K562 (cell line): ENCODE measurements at regions not wholly inside any gene's neighbourhood (a gene's known extent, or its start where the extent isn't known, plus 50 kb on each side); places are given as distances from the start of the nearest gene placed in this dataset.

Experiments
- ATAC-seq: fragments of 200-7000 bp; cut with Tn5 transposase; 3 replicates; pipeline ENCODE4 v1.9.1; 2020; ENCODE audit warnings: moderate library complexity
- BruUV-seq: library from RNA; stranded (reverse); fragments of 400-500 nt; replicated peaks from 2 replicates; lab custom pipeline; 2021; lab: Mats Ljungman, UMichigan
- CTCF ChIA-PET: fragments of 300-600 bp; formaldehyde crosslinking; extraction: SDS; loops from one replicate; lab custom pipeline; 2021; ENCODE audit warnings: low intra/inter-chr PET ratio; lab: Yijun Ruan, JAX
- POLR2A ChIA-PET: fragments of 300-600, 350-650 bp; sonication (Branson Sonifier 250); formaldehyde crosslinking; extraction: SDS; loops from one replicate; lab custom pipeline; 2021; ENCODE audit warnings: antibody characterized with exemption, inconsistent platforms; lab: Yijun Ruan, JAX
- DNase-seq, 4 experiments: peaks; one replicate each; pipeline versions ENCODE4 v3.0.0 to v3.0.0-alpha.2; 2011 to 2018; ENCODE audit warnings: low spot score in 3 of 4, mixed read lengths in 3 of 4; ENCODE audit errors: extremely low read depth in 1 of 4
- FAIRE-seq: peaks from 2 replicates; lab custom pipeline; 2011; peaks lifted over from hg19 to GRCh38; lab: Jason Lieb, UNC
- H2AFZ ChIP-seq: 2 replicates; pipeline ENCODE4 v1.6.0; 2011; ENCODE audit warnings: low read depth, low read length, control low read depth, inconsistent platforms
- H3K27ac ChIP-seq: fragments of 200-600 bp; 3 replicates; pipeline ENCODE4 v1.8.0; 2011; ENCODE audit warnings: low read depth, mild to moderate bottlenecking, control low read depth, inconsistent platforms, low read length, moderate library complexity, mixed read lengths; ENCODE audit errors: extremely low read depth
- H3K27me3 ChIP-seq, 2 experiments: fragments of 300-600 bp in 1 of 2; 2 replicates in 1 of 2; 3 replicates in 1 of 2; pipeline versions ENCODE4 v1.6.0 to v1.8.0; 2011; ENCODE audit warnings: inconsistent platforms in 2 of 2, low read length in 2 of 2, mild to moderate bottlenecking in 1 of 2, mixed read lengths in 1 of 2, moderate library complexity in 1 of 2; ENCODE audit not compliant: control insufficient read depth in 2 of 2, insufficient read depth in 2 of 2
- H3K36me3 ChIP-seq: fragments of 300-600 bp; 3 replicates; pipeline ENCODE4 v1.8.0; 2011; ENCODE audit warnings: mild to moderate bottlenecking, low read length, inconsistent platforms; ENCODE audit not compliant: control insufficient read depth, insufficient read depth
- H3K4me1 ChIP-seq, 2 experiments: fragments of 200-600 bp in 1 of 2; replicated peaks in 1 of 2; 2 replicates in 1 of 2; 3 replicates in 1 of 2; pipeline versions ENCODE4 v1.5.1 to v1.8.0; 2011; ENCODE audit warnings: inconsistent platforms in 2 of 2, low read length in 2 of 2, mild to moderate bottlenecking in 1 of 2, mixed read lengths in 1 of 2, moderate library complexity in 1 of 2; ENCODE audit not compliant: control insufficient read depth in 2 of 2, insufficient read depth in 2 of 2
- H3K4me2 ChIP-seq: 2 replicates; pipeline ENCODE4 v1.6.1; 2011; ENCODE audit warnings: low read length, control low read depth, inconsistent platforms, mixed read lengths; ENCODE audit not compliant: insufficient read depth
- H3K4me3 ChIP-seq: fragments of 200-600 bp; sonication (generic), shearing (Covaris generic); 2 replicates; pipeline ENCODE4 v1.5.1; 2016; ENCODE audit warnings: control low read depth, inconsistent platforms
- H3K79me2 ChIP-seq: fragments of 200-600 bp; 3 replicates; pipeline ENCODE4 v1.8.0; 2011; ENCODE audit warnings: low read length, inconsistent platforms; ENCODE audit not compliant: control insufficient read depth, insufficient read depth
- H3K9ac ChIP-seq, 2 experiments: 2 replicates each; pipeline versions ENCODE4 v1.6.0 to v1.6.1; 2011; ENCODE audit warnings: low read depth in 2 of 2, low read length in 2 of 2, control low read depth in 1 of 2, inconsistent platforms in 1 of 2, mild to moderate bottlenecking in 1 of 2, mixed read lengths in 1 of 2; ENCODE audit not compliant: insufficient read depth in 1 of 2
- H3K9me1 ChIP-seq: one replicate; pipeline ENCODE4 v1.6.0; 2011; ENCODE audit warnings: inconsistent platforms, mild to moderate bottlenecking, low read length, moderate library complexity; ENCODE audit not compliant: control insufficient read depth, insufficient read depth
- H3K9me3 ChIP-seq: replicated peaks from 2 replicates; pipeline ENCODE4 v1.5.1; 2011; ENCODE audit warnings: low read depth, low read length, inconsistent platforms; ENCODE audit not compliant: control insufficient read depth, insufficient read depth
- H4K20me1 ChIP-seq: replicated peaks from 2 replicates; pipeline ENCODE4 v1.6.1; 2011; ENCODE audit warnings: low read length, inconsistent platforms, mixed read lengths; ENCODE audit not compliant: control insufficient read depth, insufficient read depth
- ARNT ChIP-seq, 2 experiments: fragments of 450-650 bp; IDR thresholded peaks; 2 replicates each; pipeline ENCODE4 v1.6.1; 2016; ENCODE audit warnings: mild to moderate bottlenecking in 1 of 2
- GATA2 ChIP-seq: sonication (generic); formaldehyde crosslinking; IDR thresholded peaks from 2 replicates; pipeline ENCODE4 v1.4.0; 2020; ENCODE audit warnings: mild to moderate bottlenecking, missing genetic modification reagents
- HMG20A ChIP-seq: fragments of 450-650 bp; formaldehyde crosslinking; conservative IDR thresholded peaks from 2 replicates; pipeline ENCODE4 v1.4.0; 2020; ENCODE audit warnings: mild to moderate bottlenecking, mixed read lengths
- MITF ChIP-seq: IDR thresholded peaks from 2 replicates; pipeline ENCODE4 v1.6.1; 2014; ENCODE audit warnings: antibody characterized with exemption
- PCBP2 ChIP-seq: fragments of 200-400 bp; formaldehyde crosslinking; IDR thresholded peaks from 2 replicates; pipeline ENCODE4 v1.6.1; 2018; ENCODE audit warnings: low read length, low read depth, mild to moderate bottlenecking, moderate library complexity; ENCODE audit not compliant: poor library complexity, severe bottlenecking
- PTTG1 ChIP-seq: fragments of 450-650 bp; IDR thresholded peaks from 2 replicates; pipeline ENCODE4 v1.6.1; 2016; ENCODE audit warnings: low read depth, mild to moderate bottlenecking, missing genetic modification characterization, missing compliant biosample characterization
- SNIP1 ChIP-seq: fragments of 450-650 bp; IDR thresholded peaks from 2 replicates; pipeline ENCODE4 v1.7.1; 2017; ENCODE audit warnings: low read depth, mild to moderate bottlenecking
- THAP7 ChIP-seq: fragments of 250-450 bp; sonication (Bioruptor Pico); IDR thresholded peaks from 2 replicates; pipeline ENCODE4 v1.5.0; 2021
- THRB ChIP-seq: fragments of 450-650 bp; formaldehyde crosslinking; conservative IDR thresholded peaks from 2 replicates; pipeline ENCODE4 v1.4.0; 2022; ENCODE audit warnings: mild to moderate bottlenecking, missing genetic modification characterization
- TRIM28 ChIP-seq: fragments of 450-650 bp; IDR thresholded peaks from 2 replicates; pipeline ENCODE4 v1.6.1; 2017
- USF2 ChIP-seq: sonication (generic); formaldehyde crosslinking; IDR thresholded peaks from 2 replicates; pipeline ENCODE4 v1.5.0; 2020; ENCODE audit warnings: missing genetic modification reagents
- YBX1 ChIP-seq: fragments of 450-650 bp; IDR thresholded peaks from 2 replicates; pipeline ENCODE4 v1.7.1; 2016; ENCODE audit warnings: mild to moderate bottlenecking
- ZBTB1 ChIP-seq: sonication (generic); formaldehyde crosslinking; IDR thresholded peaks from 2 replicates; pipeline ENCODE4 v1.8.1; 2023; ENCODE audit warnings: missing genetic modification reagents, low read depth, mild to moderate bottlenecking, borderline replicate concordance
- ZNF174 ChIP-seq: fragments of 250-450 bp; sonication (Bioruptor Pico); IDR thresholded peaks from 2 replicates; pipeline ENCODE4 v1.4.0; 2020; ENCODE audit warnings: mild to moderate bottlenecking
- ZNF23 ChIP-seq: fragments of 250-450 bp; sonication (Bioruptor Pico); IDR thresholded peaks from 2 replicates; pipeline ENCODE4 v1.4.0; 2020; ENCODE audit warnings: mild to moderate bottlenecking
- ZNF551 ChIP-seq: fragments of 250-450 bp; sonication (Bioruptor Pico); IDR thresholded peaks from 2 replicates; pipeline ENCODE4 v1.5.0; 2021; ENCODE audit warnings: mild to moderate bottlenecking, moderate library complexity
- WGBS: fragments of 100-300 bp; shearing (Covaris generic); methylation state at CpG from one replicate; pipeline ENCODE4 v1.1.6; 2016; ENCODE audit warnings: low coverage, mixed read lengths; ENCODE audit not compliant: insufficient coverage; ENCODE audit errors: missing lambda C conversion rate; 5-methylcytosine and 5-hydroxymethylcytosine counted together
- in situ Hi-C: fragments of 300-500 bp; cut with MboI; formaldehyde crosslinking; loops from 4 replicates; pipeline ENCODE4 v1.15.0; 2018; ENCODE audit warnings: inconsistent platforms, mixed read lengths
- intact Hi-C: fragments of 100-400 bp; cut with micrococcal nuclease; formaldehyde crosslinking; loops from 2 replicates; pipeline ENCODE4 v1.14.2; 2022

GRCh38 chr2:5616019-5616418, 76.2 kb upstream of the SOX11 start:
- TF ChIP-seq ZNF551 (no peak), GATA2 (no peak), USF2 (CRISPR knock-in tag) (no peak), ZNF23 (no peak), ZNF174 (CRISPR knock-in tag) (no peak), TRIM28 (no peak), ARNT (IDR thresholded peaks at IDR 0.05) (no peak), HMG20A (no peak)
- TF ChIP-seq, all 486 proteins: peak for 0
- H4K20me1 ChIP-seq, result no peaks in the 10 kb centered on the region
- no peak overlapping the region for H2AFZ ChIP-seq
- ChIA-PET POLR2A (no interaction called here), CTCF (no interaction called here)
- no peaks in the 10 kb centered on the region for H3K9me3 ChIP-seq
- no peaks in the 10 kb centered on the region for H3K36me3 ChIP-seq
- no peak overlapping the region for H3K27ac ChIP-seq
- H3K4me1 ChIP-seq, result no peaks in the 10 kb centered on the region
- BruUV-seq, result no TSS peak
- no peak overlapping the region for H3K9ac ChIP-seq
- ATAC-seq (no peak), DNase-seq (no peak), FAIRE-seq (no peak)
- intact Hi-C loops (no loop called here), in situ Hi-C loops (no loop called here)
- no peaks in the 10 kb centered on the region for H3K27me3 ChIP-seq
- H3K4me3 ChIP-seq, result no peak overlapping the region
- no peaks in the 10 kb centered on the region for H3K79me2 ChIP-seq
- no peaks in the 10 kb centered on the region for H3K9me1 ChIP-seq
- WGBS, result 0% methylated on average over 3 of the region's 3 CpGs
- no peak overlapping the region for H3K4me2 ChIP-seq

- H3K4me1 ChIP-seq, result no peaks in the 10 kb centered on the region
- no peak overlapping the region for H3K27ac ChIP-seq
- POLR2A ChIA-PET, result no interaction called here
- 0% methylated on average over 8 of the region's 8 CpGs for WGBS
- no peak overlapping the region for H3K4me2 ChIP-seq
- H3K36me3 ChIP-seq, result no peaks in the 10 kb centered on the region
- FAIRE-seq (no peak), DNase-seq (no peak), ATAC-seq (no peak)
- intact Hi-C loops, result no loop called here
- CTCF ChIA-PET, result no interaction called here
- H3K9ac ChIP-seq, result no peak overlapping the region
- no peaks in the 10 kb centered on the region for H3K79me2 ChIP-seq
- H2AFZ ChIP-seq, result no peak overlapping the region
- no peaks in the 10 kb centered on the region for H3K27me3 ChIP-seq
- H3K9me1 ChIP-seq, result no peaks in the 10 kb centered on the region
- in situ Hi-C loops, result no loop called here
- no TSS peak for BruUV-seq
- H4K20me1 ChIP-seq, result no peaks in the 10 kb centered on the region
- no peak overlapping the region for H3K4me3 ChIP-seq
- no peaks in the 10 kb centered on the region for H3K9me3 ChIP-seq
- no peak for TF ChIP-seq ZBTB1 (CRISPR knock-in tag)
- TF ChIP-seq THRB (CRISPR knock-in tag), result no peak
- TF ChIP-seq SNIP1, result no peak
- no peak for TF ChIP-seq PCBP2
- TF ChIP-seq MITF, result no peak
- TF ChIP-seq YBX1, result no peak
- TF ChIP-seq THAP7 (CRISPR knock-in tag), result no peak
- TF ChIP-seq PTTG1 (tag), result no peak
Observed at GRCh38 chr2:5617358-5617757, 74.8 kb upstream of the SOX11 start.
